Non-pigmented ciliary epithelial cell (primary cell): ENCODE measurements at regions not wholly inside any gene's neighbourhood (a gene's known extent, or its start where the extent isn't known, plus 50 kb on each side); places are given as distances from the start of the nearest gene placed in this dataset.
A peak's percentile ranks its signal among the peaks of the same experiment; 100 is the strongest.
"Not testable (repeated sequence)": the region's sequence is repeated elsewhere in the genome, so short reads cannot be mapped to it uniquely, and the experiment has no call there.

Source experiments
- DNase-seq: peaks from one replicate; pipeline ENCODE4 v3.0.0-alpha.2; 2010; ENCODE audit warnings: low read depth

GRCh38 chr14:31911160-31911559 is 165.9 kb upstream of the ARHGAP5 start:
- no peak for DNase-seq

- no peak for DNase-seq
These were observed 163.7 kb upstream of the ARHGAP5 start for GRCh38 chr14:31913370-31913769.

GRCh38 chr14:31918289-31918688 is 158.8 kb upstream of the ARHGAP5 start:
- not testable (repeated sequence) for DNase-seq

- DNase-seq, result no peak
These were observed 157.1 kb upstream of the ARHGAP5 start for GRCh38 chr14:31920001-31920400.

- DNase-seq, result no peak
These were observed 156.0 kb upstream of the ARHGAP5 start for GRCh38 chr14:31920989-31921650.

- no peak for DNase-seq
These were observed 155.4 kb upstream of the ARHGAP5 start for GRCh38 chr14:31921721-31922120.

GRCh38 chr14:31926123-31926522 is 151.0 kb upstream of the ARHGAP5 start:
- no peak for DNase-seq

- no peak for DNase-seq
These were observed 150.3 kb upstream of the ARHGAP5 start for GRCh38 chr14:31926652-31927347.

- peak; percentile 93 for DNase-seq
These were observed 149.7 kb upstream of the ARHGAP5 start for GRCh38 chr14:31927348-31927832.

GRCh38 chr14:31930070-31930469 is 147.0 kb upstream of the ARHGAP5 start:
- DNase-seq, result no peak

- DNase-seq, result no peak
These were observed 146.4 kb upstream of the ARHGAP5 start for GRCh38 chr14:31930493-31931240.

- no peak for DNase-seq
These were observed 144.4 kb upstream of the ARHGAP5 start for GRCh38 chr14:31932675-31933074.

- DNase-seq, result no peak
These were observed 143.4 kb upstream of the ARHGAP5 start for GRCh38 chr14:31933716-31934115.

- no peak for DNase-seq
These were observed 142.3 kb upstream of the ARHGAP5 start for GRCh38 chr14:31934767-31935266.

GRCh38 chr14:31935391-31935790 is 141.7 kb upstream of the ARHGAP5 start:
- DNase-seq, result no peak

- DNase-seq, result no peak
These were observed 141.0 kb upstream of the ARHGAP5 start for GRCh38 chr14:31936115-31936514.

- DNase-seq, result peak; percentile 62
These were observed 139.3 kb upstream of the ARHGAP5 start for GRCh38 chr14:31937730-31938346.

GRCh38 chr14:31939934-31940333 is 137.2 kb upstream of the ARHGAP5 start:
- DNase-seq, result no peak

GRCh38 chr14:31941487-31941886 is 135.6 kb upstream of the ARHGAP5 start:
- DNase-seq, result no peak

- no peak for DNase-seq
These were observed 134.8 kb upstream of the ARHGAP5 start for GRCh38 chr14:31942166-31942841.

GRCh38 chr14:31943217-31943799 is 133.8 kb upstream of the ARHGAP5 start:
- DNase-seq, result no peak
